GM12873 (cell line): ENCODE measurements at regions not wholly inside any gene's neighbourhood (a gene's known extent, or its start where the extent isn't known, plus 50 kb on each side); places are given as distances from the start of the nearest gene placed in this dataset.

Experiments
- CTCF ChIP-seq: IDR thresholded peaks from 2 replicates; pipeline ENCODE4 v1.5.1; 2012; ENCODE audit warnings: low read depth, mild to moderate bottlenecking, moderate library complexity, low read length, control low read depth; ENCODE audit not compliant: insufficient read depth; ENCODE audit errors: missing control alignments

DNA sequence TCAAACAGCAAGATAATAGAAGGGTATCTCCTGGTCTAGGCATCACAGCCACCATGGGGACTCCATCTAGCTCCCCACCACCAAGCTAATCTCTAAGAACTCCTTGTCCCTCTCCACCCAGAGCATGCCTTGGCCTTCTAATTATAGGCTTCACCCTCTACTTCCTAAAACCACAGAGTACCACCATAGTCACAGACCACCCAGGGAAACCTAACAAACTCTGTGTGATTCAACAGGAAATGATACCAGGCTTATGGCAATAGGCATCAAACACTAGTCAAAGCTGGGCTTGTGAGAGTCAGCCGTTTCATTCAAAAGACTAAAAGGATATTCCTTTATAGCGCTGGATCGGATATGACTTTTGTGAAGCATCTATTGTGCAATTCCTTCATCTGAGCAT lies 91.5 kb upstream of the NALF2 start:
- no peak for TF ChIP-seq CTCF

DNA sequence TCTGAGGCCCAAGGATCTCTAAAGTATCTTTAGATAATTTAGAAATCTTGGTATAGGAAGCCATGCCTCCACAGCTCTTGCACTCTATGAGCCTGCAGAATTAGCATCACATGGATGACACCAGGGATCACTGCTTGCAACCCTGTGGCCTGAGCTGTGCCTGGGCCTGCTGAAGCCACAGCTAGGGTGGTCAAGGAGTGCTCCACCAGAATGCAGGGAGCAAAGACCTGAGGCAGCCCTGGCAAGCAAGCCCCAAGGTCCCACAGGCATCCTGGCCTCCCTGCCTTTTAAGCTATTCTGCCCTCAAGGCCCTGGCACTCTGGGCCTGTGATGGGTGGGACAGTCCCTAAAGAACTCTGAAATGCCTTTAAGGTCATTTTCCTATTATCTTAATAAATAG lies 105.2 kb upstream of the NALF2 start:
- TF ChIP-seq CTCF, result no peak

DNA sequence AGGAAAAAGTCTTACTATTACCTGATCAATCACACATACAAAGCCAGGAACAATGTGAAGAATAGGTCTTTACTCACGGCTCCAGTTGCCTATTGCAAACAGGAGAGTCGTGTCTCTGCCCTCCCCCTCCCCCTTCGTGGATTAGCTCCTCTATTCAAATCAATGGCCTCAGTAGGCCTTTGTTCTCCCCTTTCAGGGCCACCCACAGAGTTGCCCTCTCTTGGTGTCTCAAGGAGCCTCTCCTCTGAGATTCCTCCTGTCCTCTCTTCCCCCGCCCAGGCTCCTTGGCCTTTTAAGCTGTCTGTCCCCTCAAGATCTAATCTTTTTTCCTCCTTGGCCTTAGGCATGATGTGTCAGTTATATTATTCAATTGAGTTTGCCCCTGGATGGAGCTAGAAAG lies 107.2 kb upstream of the NALF2 start:
- TF ChIP-seq CTCF, result no peak

GRCh38 chrX:69395306-69395705 lies 108.8 kb upstream of the NALF2 start:
- TF ChIP-seq CTCF, result no peak

DNA sequence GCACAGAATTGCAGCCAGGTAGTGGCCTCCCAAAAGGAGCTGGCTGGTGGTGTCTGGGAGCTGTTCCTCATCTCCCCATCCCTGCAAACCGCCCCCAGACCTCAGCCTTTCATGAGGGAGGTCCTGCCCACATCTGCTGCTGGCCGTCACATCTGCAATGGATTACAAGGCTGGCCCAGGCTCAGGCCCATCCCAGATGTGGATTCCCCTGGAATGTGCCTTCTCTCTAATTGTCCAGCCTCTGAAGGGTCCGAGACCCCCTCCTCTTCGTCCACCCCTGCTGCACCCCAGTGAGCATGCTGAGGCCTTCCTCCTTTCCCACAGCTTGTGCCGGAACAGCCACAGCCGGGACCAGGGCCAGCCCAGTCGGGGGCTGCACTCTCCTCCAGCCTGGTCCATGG lies 115.0 kb upstream of the NALF2 start:
- no peak for TF ChIP-seq CTCF

- no peak for TF ChIP-seq CTCF
Measured at GRCh38 chrX:69388526-69388925, 115.6 kb upstream of the NALF2 start.

DNA sequence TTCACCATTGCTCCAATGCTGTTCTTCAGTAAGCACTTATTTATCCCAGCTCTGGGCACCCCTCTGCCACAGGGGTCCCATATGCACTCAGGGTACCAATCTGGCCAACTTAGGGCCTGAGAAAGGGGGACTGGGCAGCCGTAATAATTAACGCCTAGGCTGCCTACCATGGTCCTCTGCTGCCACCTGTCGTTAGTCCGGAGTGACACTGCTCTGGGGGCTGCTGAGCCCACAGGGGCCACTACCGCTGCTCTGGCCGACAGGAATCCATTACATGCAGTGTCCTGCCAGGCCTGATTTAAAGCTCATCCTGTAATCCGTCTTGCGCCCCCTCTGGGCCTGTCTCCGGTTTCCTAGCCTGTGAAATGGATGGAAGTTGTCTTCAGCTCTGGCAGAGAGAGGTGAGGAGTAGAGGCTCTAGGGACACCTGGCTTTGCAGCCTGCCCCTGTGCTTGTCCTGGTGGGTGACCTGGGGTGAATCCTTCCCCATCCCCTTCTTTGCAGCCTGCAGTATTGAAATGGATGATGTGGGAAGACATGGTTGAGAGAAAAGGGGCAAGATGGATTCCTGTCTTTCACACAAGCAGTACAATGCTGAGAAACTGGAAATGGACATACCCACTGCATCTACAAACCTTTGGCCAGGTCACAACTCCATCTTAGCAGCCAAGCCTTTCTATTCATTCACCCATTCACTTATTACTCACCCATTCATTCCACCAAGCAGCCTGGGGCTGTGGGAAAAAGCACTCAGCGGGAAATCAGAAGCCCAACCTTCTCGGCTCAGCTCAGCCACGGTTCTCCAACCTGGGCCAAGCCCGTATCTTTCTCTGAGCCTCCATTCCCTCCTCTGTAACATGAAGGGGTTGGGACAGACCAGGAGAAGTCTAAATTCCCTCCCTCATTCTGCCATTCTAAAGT lies 116.3 kb upstream of the NALF2 start:
- peak; percentile 84 for TF ChIP-seq CTCF
